Ovary (tissue), 7 donors: ENCODE measurements at regions not wholly inside any gene's neighbourhood (a gene's known extent, or its start where the extent isn't known, plus 50 kb on each side); places are given as distances from the start of the nearest gene placed in this dataset.
"Not testable (repeated sequence)": the region's sequence is repeated elsewhere in the genome, so short reads cannot be mapped to it uniquely, and the experiment has no call there.

ENCODE experiments used
- DNase-seq, 5 donors: peaks; one replicate each; pipeline ENCODE4 v3.0.0-alpha.2; 2019 to 2020
- H3K27ac ChIP-seq, 2 donors: fragments of 200-600 bp; one replicate each; pipeline versions ENCODE4 v1.5.1 to v1.8.0; 2019 to 2022
- H3K27me3 ChIP-seq: fragments of 200-600 bp; one replicate; pipeline ENCODE4 v1.8.0; 2022
- H3K36me3 ChIP-seq: fragments of 200-600 bp; sonication (generic); one replicate; pipeline ENCODE4 v1.5.1; 2019
- H3K4me1 ChIP-seq: one replicate; pipeline ENCODE4 v1.8.1; 2013; ENCODE audit warnings: mild to moderate bottlenecking, moderate library complexity; ENCODE audit not compliant: insufficient read depth
- H3K4me3 ChIP-seq: fragments of 200-600 bp; sonication (generic); one replicate; pipeline ENCODE4 v1.5.1; 2017
- H3K9me3 ChIP-seq, 2 donors: fragments of 200-600 bp in 1 of 2; sonication (generic) in 1 of 2; one replicate each; pipeline versions ENCODE4 v1.5.1 to v1.8.1; 2013 to 2019; ENCODE audit warnings: mild to moderate bottlenecking in 1 of 2, moderate library complexity in 1 of 2
- EP300 ChIP-seq: sonication (generic); formaldehyde crosslinking; IDR thresholded peaks from one replicate; pipeline ENCODE4 v1.6.1; 2017; ENCODE audit warnings: antibody characterized with exemption
- POLR2A ChIP-seq: fragments of 450-650 bp; IDR thresholded peaks from one replicate; pipeline ENCODE4 v1.6.1; 2017; ENCODE audit warnings: antibody characterized with exemption, mild to moderate bottlenecking, moderate library complexity
- WGBS, 3 donors: extraction: QIAGEN DNeasy Blood & Tissue Kit in 1 of 3; methylation state at CpG; one replicate each; pipeline versions ENCODE4 v1.1.5 to v1.1.7; 2013 to 2017; 5-methylcytosine and 5-hydroxymethylcytosine counted together
- intact Hi-C, 4 donors: fragments of 100-400 bp; cut with DNase I; formaldehyde crosslinking; loops; one replicate each; pipeline versions ENCODE4 v1.11.0 to v1.15.1; 2022 to 2023
- TF ChIP-seq, protein P1 (sequence below), 3 donors: fragments of 450-650 bp in 2 of 3; fragments of 200-600 bp in 1 of 3; IDR thresholded peaks; one replicate each; pipeline versions ENCODE4 v1.5.1 to v1.8.0; 2016 to 2022; ENCODE audit warnings: antibody characterized with exemption in 3 of 3, mild to moderate bottlenecking in 1 of 3
- donor health status: DM: no; HTN: no; CAD: no; lungs with moderate emphysema.
- donor health status: DM: no; HTN: no; CAD: no.
- donor health status: Bipolar disorder and iron deficiency.
- donor health status: DM: no; HTN: no; CAD: no.
- donor health status: DM: yes; HTN: yes; CAD: no.

DNA sequence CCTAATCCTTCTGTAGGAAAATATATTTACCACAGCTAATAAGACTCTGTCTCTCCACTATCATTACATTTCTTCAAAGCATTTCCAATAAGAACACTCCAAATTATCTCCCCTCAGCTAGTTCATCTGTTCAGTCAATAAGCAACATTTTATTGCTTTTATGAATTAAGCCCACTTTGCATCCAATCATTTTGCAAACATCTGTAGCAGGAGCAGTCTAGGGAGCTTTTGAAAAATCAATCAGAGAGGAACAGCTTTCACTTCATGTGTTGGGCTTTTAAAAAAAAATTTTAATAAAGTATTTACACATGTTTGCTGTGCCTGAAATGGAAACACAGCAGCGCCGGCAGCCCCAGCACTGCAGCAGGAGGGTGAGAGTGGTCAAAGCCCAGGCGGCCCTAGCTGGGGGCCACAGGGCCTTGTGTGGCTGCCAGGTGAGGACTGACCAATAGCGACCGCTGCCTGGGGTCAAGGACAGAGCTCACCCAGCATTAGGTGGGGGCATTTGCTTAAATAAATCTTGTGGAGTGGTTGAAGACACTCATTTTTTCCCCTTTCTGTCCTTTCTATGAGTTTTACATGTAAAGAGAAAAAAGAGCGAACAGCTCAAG, 250.7 kb downstream of the RNF144A start:
- Histone ChIP-seq H3K27ac (no peak overlapping the region), H3K36me3 (no peaks in the 10 kb centered on the region), H3K4me3 (no peak overlapping the region), H3K4me1 (no peaks in the 10 kb centered on the region), H3K9me3 (no peaks in the 10 kb centered on the region), H3K27me3 (no peaks in the 10 kb centered on the region)
- TF ChIP-seq, protein P1, sequence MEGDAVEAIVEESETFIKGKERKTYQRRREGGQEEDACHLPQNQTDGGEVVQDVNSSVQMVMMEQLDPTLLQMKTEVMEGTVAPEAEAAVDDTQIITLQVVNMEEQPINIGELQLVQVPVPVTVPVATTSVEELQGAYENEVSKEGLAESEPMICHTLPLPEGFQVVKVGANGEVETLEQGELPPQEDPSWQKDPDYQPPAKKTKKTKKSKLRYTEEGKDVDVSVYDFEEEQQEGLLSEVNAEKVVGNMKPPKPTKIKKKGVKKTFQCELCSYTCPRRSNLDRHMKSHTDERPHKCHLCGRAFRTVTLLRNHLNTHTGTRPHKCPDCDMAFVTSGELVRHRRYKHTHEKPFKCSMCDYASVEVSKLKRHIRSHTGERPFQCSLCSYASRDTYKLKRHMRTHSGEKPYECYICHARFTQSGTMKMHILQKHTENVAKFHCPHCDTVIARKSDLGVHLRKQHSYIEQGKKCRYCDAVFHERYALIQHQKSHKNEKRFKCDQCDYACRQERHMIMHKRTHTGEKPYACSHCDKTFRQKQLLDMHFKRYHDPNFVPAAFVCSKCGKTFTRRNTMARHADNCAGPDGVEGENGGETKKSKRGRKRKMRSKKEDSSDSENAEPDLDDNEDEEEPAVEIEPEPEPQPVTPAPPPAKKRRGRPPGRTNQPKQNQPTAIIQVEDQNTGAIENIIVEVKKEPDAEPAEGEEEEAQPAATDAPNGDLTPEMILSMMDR (IDR thresholded peaks at IDR 0.05), result no peak
- TF ChIP-seq POLR2A (no peak), EP300 (no peak)
- intact Hi-C loops, result no loop called here
- DNase-seq, result no peak
- 28 to 62% (median 35%) methylated on average over 6 of the region's 6 CpGs for WGBS, 3 donors

DNA sequence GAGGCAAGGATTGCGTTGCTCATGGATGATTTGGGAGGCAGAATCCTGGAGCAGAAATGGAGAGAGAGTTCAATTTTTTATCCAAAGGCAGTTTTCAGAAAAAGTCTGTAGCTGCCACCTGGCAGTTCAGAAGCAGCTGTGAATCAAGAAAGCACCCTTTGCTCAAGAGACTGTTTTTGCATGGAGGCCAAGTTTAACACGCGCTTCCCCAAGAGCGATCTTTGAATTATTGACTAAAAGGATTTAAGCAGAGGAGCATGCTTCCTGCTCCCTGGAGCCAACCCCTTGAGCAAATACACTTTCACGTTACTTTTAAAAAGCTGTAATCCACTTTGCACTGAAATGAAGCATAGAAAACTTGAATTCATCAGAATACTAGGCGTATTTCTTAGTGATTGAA, 252.4 kb downstream of the RNF144A start:
- DNase-seq, result no peak
- H3K9me3 ChIP-seq, result no peaks in the 10 kb centered on the region
- no peak overlapping the region for H3K27ac ChIP-seq
- intact Hi-C loops, result no loop called here
- H3K4me3 ChIP-seq, result no peak overlapping the region
- no peaks in the 10 kb centered on the region for H3K36me3 ChIP-seq
- TF ChIP-seq, protein P1 (IDR thresholded peaks at IDR 0.05), result no peak
- no peak for TF ChIP-seq EP300
- TF ChIP-seq POLR2A, result no peak
- no peaks in the 10 kb centered on the region for H3K27me3 ChIP-seq
- no peaks in the 10 kb centered on the region for H3K4me1 ChIP-seq
- WGBS, 3 donors, result 28 to 65% (median 50%) methylated on average over 6 of the region's 6 CpGs

DNA sequence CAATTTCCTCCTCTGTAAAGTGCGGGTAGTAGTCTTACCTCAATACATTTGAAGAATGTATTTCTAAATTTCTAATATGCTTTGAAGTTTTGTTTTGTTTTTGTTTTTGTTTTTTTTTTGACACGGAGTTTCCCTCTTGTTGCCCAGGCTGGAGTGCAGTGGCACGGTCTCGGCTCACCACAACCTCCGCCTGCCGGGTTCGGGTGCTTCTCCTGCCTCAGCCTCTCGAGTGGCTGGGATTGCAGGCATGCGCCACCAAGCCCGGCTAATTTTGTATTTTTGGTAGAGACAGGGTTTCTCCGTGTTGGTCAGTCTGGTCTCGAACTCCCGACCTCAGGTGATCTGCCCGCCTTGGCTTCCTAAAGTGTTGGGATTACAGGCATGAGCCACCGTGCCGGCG, 261.8 kb downstream of the RNF144A start:
- intact Hi-C loops, DNase-seq, H3K27ac ChIP-seq, H3K4me3 ChIP-seq, H3K9me3 ChIP-seq, H3K4me1 ChIP-seq, H3K36me3 ChIP-seq, H3K27me3 ChIP-seq: not testable (repeated sequence)
- 94 to 97% (median 96%) methylated on average over 17 of the region's 17 CpGs for WGBS, 3 donors

GRCh38 chr2:7180638-7181370, 263.6 kb downstream of the RNF144A start:
- Histone ChIP-seq H3K4me3 (no peak overlapping the region), H3K27me3 (no peaks in the 10 kb centered on the region), H3K27ac (no peak overlapping the region), H3K9me3 (no peaks in the 10 kb centered on the region), H3K36me3 (no peaks in the 10 kb centered on the region), H3K4me1 (no peaks in the 10 kb centered on the region)
- peak in 1 of 5 donors; percentile 37 for DNase-seq
- intact Hi-C loops, result no loop called here
- TF ChIP-seq, protein P1 (IDR thresholded peaks at IDR 0.05), result no peak
- TF ChIP-seq EP300, result no peak
- no peak for TF ChIP-seq POLR2A
- 10 to 16% (median 13%) methylated on average over 9 of the region's 9 CpGs for WGBS, 3 donors

DNA sequence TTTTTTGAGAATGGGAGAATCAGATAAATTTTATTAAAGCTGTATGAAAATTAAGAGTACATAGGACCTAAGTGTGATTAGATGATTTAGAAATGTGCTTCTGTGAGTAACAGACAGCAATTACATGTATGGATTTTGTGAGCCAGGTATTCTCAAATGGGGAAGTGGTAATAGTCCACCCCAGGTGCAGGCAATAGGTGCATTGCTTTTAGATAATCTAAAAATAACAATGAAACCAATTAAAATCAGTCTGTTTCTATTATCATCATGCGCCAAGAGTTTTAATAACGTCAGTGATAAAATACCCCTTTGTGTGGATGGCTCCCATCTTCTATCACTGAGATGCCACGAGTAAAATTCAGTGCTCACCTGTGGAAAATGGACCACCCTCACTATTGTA, 265.3 kb downstream of the RNF144A start:
- 82 to 91% (median 87%) methylated on average over 3 of the region's 3 CpGs for WGBS, 3 donors
- intact Hi-C loops, result no loop called here
- H3K27ac ChIP-seq, result no peak overlapping the region
- no peaks in the 10 kb centered on the region for H3K27me3 ChIP-seq
- no peaks in the 10 kb centered on the region for H3K4me1 ChIP-seq
- H3K36me3 ChIP-seq, result no peaks in the 10 kb centered on the region
- no peak for DNase-seq
- TF ChIP-seq, protein P1 (IDR thresholded peaks at IDR 0.05), result no peak
- TF ChIP-seq POLR2A (no peak), EP300 (no peak)
- no peaks in the 10 kb centered on the region for H3K9me3 ChIP-seq
- H3K4me3 ChIP-seq, result no peak overlapping the region
